AG09309 (cell line): ENCODE measurements at regions not wholly inside any gene's neighbourhood (a gene's known extent, or its start where the extent isn't known, plus 50 kb on each side); places are given as distances from the start of the nearest gene placed in this dataset.
A peak's percentile ranks its signal among the peaks of the same experiment; 100 is the strongest.

Source experiments
- DNase-seq: peaks from one replicate; pipeline ENCODE4 v3.0.0-alpha.2; 2010; ENCODE audit warnings: low read depth
- H3K4me3 ChIP-seq: 2 replicates; pipeline ENCODE4 v1.5.1; 2011; ENCODE audit warnings: mild to moderate bottlenecking, low read depth, low read length, moderate library complexity; ENCODE audit not compliant: control insufficient read depth
- TF ChIP-seq, protein P1 (sequence below): IDR thresholded peaks from 2 replicates; pipeline ENCODE4 v1.5.1; 2011; ENCODE audit warnings: mild to moderate bottlenecking, low read depth, low read length, inconsistent platforms; ENCODE audit not compliant: insufficient read depth, control insufficient read depth; ENCODE audit errors: missing control alignments

- DNase-seq, result peak; percentile 11
- peak overlapping the region; percentile 90 for H3K4me3 ChIP-seq
- TF ChIP-seq, protein P1, sequence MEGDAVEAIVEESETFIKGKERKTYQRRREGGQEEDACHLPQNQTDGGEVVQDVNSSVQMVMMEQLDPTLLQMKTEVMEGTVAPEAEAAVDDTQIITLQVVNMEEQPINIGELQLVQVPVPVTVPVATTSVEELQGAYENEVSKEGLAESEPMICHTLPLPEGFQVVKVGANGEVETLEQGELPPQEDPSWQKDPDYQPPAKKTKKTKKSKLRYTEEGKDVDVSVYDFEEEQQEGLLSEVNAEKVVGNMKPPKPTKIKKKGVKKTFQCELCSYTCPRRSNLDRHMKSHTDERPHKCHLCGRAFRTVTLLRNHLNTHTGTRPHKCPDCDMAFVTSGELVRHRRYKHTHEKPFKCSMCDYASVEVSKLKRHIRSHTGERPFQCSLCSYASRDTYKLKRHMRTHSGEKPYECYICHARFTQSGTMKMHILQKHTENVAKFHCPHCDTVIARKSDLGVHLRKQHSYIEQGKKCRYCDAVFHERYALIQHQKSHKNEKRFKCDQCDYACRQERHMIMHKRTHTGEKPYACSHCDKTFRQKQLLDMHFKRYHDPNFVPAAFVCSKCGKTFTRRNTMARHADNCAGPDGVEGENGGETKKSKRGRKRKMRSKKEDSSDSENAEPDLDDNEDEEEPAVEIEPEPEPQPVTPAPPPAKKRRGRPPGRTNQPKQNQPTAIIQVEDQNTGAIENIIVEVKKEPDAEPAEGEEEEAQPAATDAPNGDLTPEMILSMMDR, result no peak
These were observed 151.2 kb upstream of the SLC4A4 start for GRCh38 chr4:71187404-71188155.

DNA sequence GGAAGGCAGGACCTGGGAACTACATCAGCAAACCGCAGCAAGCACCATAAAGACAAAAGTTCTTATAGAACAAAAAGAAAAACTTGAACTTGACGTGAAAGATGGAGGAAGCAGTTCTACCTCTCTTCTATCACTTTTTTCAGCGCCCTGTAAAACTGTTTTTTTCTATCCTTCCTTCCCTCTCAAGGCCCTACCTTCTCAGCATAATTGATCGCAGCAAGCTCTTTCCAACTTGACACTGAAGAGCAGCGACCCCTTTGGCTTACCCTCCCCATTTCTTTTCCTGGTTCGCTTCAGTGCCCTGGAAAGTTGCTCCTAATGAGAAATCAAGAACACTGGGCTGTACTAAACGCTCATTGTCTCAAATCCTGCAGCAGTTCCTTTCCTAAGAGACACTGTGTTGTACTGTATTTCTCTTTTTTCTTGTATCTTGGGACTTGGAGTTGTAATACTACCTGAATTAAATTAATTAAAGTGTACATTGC is 150.6 kb upstream of the SLC4A4 start:
- DNase-seq, result no peak
- TF ChIP-seq, protein P1, result no peak
- peak overlapping the region; percentile 90 for H3K4me3 ChIP-seq

DNA sequence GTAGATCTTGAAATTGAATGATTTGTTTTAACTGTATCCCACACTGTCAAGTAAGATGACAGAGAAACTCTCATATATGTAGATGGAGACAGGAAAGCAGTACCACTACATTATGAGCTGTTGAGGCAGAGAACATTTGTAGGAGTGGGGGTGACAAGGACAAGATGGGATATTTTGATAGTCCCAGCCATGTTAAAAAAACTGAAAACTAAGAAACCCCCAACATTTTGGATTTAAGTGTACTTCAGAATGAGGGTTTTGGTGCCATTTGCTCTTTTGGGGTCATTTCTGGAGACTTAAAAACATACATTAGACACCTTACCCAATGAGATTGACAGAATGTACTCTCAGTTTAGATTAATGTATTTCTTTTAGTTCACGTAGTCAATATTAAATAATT is 149.9 kb upstream of the SLC4A4 start:
- TF ChIP-seq, protein P1, result no peak
- DNase-seq, result no peak
- H3K4me3 ChIP-seq, result no peak overlapping the region

DNA sequence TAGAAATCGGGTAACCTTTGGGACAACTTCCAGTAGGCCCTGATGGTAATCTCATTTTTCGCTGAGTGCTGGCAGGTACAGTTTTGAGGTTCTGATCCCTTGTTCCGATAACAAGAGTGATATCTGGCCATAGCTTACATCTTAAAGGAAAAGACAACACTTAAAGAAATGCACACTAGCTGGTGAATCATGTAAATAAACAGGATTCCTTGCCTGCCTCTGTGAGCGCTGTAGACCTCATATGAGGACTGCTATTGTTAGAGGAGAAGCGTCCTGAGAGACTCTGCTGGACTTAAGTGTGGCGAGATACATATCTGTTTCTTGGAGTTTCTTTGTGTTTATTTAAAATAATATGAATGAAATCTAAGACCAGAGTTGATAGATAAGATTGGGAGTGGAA is 149.3 kb upstream of the SLC4A4 start:
- TF ChIP-seq, protein P1, result no peak
- no peak for DNase-seq
- H3K4me3 ChIP-seq, result no peak overlapping the region

GRCh38 chr4:71194454-71194853 is 144.4 kb upstream of the SLC4A4 start:
- TF ChIP-seq, protein P1, result no peak
- no peak overlapping the region for H3K4me3 ChIP-seq
- DNase-seq, result no peak

- peak; percentile 18 for DNase-seq
- TF ChIP-seq, protein P1, result no peak
- H3K4me3 ChIP-seq, result no peak overlapping the region
These were observed 142.9 kb upstream of the SLC4A4 start for GRCh38 chr4:71195924-71196323.

- H3K4me3 ChIP-seq, result no peak overlapping the region
- DNase-seq, result no peak
- TF ChIP-seq, protein P1, result no peak
These were observed 139.9 kb upstream of the SLC4A4 start for GRCh38 chr4:71198958-71199357.
